GM12865 (cell line): ENCODE measurements at regions not wholly inside any gene's neighbourhood (a gene's known extent, or its start where the extent isn't known, plus 50 kb on each side); places are given as distances from the start of the nearest gene placed in this dataset.

Experiments used
- DNase-seq: peaks from one replicate; pipeline ENCODE4 v3.0.0; 2010; ENCODE audit warnings: low read depth
- H3K4me3 ChIP-seq: 2 replicates; pipeline ENCODE4 v1.5.1; 2011; ENCODE audit warnings: mild to moderate bottlenecking, low read depth, low read length, control low read depth
- TF ChIP-seq, protein P1 (sequence below): IDR thresholded peaks from 2 replicates; pipeline ENCODE4 v1.5.1; 2011; ENCODE audit warnings: low read length, control low read depth, low read depth, inconsistent platforms; ENCODE audit not compliant: insufficient read depth; ENCODE audit errors: missing control alignments

DNA sequence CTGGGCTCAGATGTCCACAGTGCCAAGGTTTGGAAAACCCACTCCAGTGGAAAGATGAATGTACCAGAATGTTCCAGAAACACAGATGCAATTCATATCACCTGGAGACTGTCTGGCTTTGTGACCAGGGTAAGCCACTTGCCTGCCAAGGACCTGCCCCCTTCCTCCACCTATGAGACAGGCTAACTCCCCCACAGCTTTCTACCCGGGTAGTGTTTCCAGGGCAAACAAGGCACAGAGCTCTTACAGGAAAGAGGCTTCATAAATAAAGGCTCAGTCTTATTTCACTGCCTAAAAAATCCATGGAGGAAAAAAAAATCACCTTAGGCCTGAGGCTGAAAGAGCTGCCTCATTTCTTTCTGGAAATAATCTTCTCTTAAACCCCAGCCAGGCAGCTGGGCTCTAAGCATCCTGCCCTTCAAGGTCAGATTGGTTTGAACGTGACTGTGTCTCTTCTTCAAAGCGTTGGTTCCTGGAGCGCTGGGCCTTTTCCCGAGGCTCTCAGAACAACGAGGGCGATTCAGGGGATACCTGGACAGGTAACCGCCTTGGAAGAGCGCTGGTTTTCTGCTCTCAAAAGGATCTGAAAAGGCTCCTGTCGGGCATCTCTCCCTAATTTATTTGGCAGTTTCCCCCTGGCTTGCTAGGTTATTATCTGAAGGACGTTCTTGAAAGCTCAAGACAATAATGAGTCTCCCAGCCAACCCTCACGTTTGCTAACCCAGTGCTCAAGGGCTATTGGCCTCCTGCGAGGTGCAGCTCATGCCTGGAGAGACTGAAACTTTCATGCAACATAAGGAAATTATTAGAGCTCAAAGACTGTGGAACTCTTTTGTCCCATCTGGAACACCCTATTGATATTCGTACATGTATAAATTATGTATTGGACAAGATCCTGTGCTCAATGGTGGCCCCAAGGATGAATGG lies 199.2 kb upstream of the PMEPA1 start:
- DNase-seq = no peak
- no peak overlapping the region for H3K4me3 ChIP-seq
- TF ChIP-seq, protein P1, sequence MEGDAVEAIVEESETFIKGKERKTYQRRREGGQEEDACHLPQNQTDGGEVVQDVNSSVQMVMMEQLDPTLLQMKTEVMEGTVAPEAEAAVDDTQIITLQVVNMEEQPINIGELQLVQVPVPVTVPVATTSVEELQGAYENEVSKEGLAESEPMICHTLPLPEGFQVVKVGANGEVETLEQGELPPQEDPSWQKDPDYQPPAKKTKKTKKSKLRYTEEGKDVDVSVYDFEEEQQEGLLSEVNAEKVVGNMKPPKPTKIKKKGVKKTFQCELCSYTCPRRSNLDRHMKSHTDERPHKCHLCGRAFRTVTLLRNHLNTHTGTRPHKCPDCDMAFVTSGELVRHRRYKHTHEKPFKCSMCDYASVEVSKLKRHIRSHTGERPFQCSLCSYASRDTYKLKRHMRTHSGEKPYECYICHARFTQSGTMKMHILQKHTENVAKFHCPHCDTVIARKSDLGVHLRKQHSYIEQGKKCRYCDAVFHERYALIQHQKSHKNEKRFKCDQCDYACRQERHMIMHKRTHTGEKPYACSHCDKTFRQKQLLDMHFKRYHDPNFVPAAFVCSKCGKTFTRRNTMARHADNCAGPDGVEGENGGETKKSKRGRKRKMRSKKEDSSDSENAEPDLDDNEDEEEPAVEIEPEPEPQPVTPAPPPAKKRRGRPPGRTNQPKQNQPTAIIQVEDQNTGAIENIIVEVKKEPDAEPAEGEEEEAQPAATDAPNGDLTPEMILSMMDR = no peak

DNA sequence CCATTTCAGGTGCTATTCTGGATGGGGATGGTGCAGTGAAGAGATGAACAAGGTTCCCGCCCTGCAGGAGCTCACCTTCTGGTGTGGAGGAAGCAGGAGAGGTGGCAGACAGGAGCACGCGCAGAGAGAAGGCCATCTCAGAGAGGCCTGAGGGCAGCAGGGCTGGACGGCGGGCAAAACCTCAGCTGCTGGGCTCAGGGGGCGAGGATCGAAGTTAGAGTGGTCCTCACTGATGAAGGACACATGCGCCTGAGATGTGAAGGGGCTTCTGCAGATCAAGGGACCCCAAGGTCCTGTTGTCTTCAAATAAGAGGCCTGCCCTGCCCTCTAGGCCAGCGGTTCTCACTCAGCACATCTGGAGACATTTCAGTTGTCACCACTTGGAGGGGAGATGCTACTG lies 198.4 kb upstream of the PMEPA1 start:
- no peak overlapping the region for H3K4me3 ChIP-seq
- no peak for DNase-seq
- TF ChIP-seq, protein P1 = no peak

DNA sequence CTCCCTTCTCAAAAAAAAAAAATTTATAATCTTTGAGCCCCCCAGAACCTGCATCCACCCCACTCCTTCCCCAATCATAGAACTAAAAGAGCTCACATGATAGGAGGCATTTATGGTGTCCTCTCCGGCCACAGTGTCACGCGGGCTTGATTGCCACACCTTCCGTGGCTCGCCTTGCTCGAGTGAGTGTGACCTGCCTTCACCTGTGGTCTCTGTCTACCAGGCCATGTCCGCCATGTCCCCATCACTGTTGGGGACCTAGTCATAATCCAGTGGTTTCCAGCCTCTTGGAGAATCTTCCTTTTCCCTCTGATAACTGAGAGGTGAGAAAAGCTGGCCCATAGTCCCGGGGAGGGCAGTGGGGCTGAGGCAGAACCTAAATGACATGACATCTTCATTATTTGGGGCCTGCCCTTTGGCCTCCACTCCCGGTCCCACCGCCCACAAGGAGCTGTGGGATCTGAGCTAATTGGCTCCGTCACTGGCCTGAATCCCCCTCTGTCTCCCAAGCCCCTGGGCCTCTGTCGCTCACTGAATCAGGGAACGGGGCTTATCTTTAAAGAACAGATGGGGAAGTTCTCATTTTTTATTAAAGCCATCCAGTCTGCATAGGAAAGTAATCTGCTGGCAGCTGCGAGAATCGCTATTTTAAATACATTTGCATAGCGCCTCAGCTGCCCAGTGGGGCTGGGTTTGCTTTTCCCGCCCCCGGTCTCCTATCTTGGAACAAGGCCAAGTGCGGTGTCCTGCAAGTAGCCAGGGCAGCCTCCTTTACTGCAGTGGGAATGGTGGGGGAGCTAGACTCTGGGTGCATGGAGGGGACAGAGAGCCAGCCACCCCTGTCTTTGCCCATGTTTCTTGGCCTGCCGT lies 197.6 kb upstream of the PMEPA1 start:
- no peak for DNase-seq
- TF ChIP-seq, protein P1 = no peak

DNA sequence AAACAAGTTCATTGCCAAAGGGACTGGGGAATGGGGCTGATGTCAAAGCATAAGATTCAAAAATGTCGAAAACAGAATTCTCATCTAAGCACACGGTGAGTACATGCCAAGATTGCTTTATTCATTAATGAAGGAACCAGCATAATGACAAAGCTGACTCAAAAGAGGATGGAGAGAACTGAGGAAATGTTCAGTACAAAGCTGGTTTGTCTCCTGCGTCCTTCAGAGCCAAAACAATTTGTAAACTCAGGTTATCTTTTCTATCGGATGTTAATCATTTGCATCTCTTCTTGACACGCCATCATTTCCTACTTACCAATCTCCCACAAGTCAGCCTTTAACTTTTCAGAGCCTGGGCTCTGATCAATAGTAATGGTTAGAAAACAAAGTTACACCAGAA lies 195.6 kb upstream of the PMEPA1 start:
- DNase-seq = no peak
- H3K4me3 ChIP-seq = no peak overlapping the region
- TF ChIP-seq, protein P1 = no peak

More for the DNA sequence above, 197.6 kb upstream of the PMEPA1 start:
- no peak overlapping the region for H3K4me3 ChIP-seq

DNA sequence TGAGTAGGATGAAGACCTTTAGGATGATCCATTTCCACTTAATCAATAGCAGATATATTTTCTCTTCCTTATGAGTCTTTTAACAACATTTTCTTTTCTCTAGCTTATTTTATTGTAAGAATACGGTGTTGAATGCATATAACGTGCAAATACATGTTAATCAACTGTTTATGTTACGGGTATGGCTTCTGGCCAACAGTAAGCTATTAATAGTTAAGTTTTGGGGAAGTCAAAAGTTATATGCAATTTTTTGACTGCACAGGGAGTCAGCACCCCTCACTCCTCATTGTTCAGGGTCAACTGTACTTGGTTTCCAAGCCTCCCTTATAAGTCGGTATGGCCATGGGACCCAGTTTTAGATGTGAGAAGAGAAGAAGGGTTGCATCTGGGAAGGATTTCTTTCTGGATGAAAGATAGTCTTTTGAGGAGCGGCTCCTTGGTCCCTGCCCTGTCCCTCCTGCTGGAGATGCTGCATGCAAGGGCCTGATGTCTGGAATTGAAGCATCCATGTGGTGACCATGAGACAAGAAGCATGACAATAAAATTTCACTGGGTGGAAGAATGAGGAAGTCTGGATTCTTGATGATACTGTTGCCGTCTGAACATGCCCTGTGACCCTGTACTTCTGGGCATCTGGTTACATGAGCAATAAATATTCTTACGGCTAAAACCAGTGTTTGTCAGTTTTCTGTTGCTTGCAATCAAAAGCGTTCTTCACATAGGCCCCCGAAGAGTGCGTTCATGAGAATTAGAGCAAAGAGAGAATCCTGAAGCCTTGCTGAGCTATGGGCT lies 194.7 kb upstream of the PMEPA1 start:
- no peak for DNase-seq
- TF ChIP-seq, protein P1 = no peak
- no peak overlapping the region for H3K4me3 ChIP-seq

DNA sequence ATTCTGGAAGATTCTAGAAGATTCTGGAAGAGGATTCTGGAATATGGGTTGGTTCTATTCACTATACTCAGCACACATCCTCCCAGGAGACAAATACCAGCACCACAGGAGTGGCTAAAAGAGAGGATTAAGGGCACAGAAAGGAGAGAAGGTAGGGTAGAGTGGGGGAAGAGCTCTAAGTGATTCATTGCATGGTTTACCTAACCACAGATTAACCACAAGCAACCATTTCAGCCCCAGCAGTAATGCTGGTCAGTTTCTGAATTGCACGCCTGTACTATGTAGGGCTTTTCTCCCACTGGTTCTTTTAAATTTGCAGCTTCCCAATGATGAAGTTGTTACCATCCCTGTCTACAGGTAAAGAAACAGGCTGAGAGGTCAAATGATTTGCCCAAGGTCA lies 192.7 kb upstream of the PMEPA1 start:
- H3K4me3 ChIP-seq = no peak overlapping the region
- TF ChIP-seq, protein P1 = no peak
- peak; percentile 36 for DNase-seq
